GM19438 (cell line): ENCODE measurements at regions not wholly inside any gene's neighbourhood (a gene's known extent, or its start where the extent isn't known, plus 50 kb on each side); places are given as distances from the start of the nearest gene placed in this dataset.

ENCODE experiments used
- ATAC-seq: cut with Tn5 transposase; IDR thresholded peaks from one replicate; pipeline ENCODE4 v1.9.1; 2021; ENCODE audit warnings: low read depth; ENCODE audit not compliant: unreplicated experiment

- ATAC-seq, result no peak
Observed at GRCh38 chr10:31261511-31262311, 57.3 kb upstream of the ZEB1 start.

DNA sequence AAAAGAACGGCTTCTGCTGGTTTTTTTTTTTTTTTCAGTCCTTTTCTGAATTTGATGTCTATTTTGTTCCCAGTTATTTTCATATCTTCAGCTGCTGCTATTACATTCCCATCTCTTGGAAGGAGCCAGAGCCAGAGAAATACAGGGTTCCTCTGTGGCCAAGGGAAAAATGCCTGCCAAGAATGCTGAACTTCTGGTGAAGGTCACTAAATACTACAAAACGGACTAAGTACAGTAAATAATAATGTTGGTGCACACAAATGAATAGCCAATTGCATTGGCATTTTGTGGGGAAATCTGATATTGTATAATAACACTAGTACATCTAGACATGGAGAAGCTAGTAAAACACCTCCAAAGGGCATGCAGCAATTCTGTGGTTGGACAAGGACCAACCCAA lies 56.3 kb upstream of the ZEB1 start:
- ATAC-seq, result no peak

DNA sequence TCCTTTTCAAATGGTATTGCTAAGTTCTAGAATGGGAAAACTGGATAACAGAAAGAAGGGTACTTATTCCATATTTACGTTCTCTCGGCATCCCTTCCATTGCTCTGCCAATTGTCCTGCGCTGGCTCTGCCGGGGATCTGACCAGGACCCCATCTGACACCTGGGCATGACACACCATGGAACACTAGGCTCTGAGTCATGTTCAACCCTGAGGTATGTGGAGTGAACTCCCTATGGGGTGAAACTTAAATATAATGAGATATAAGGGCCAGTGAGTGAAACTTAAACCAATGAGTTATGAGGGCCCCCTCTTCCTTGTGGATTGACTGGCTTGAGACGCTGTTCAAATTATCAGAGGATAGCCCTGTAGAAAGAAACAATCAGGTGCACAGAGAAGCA lies 55.1 kb upstream of the ZEB1 start:
- ATAC-seq, result no peak

- ATAC-seq, result no peak
Observed at GRCh38 chr10:31268444-31269303, 50.3 kb upstream of the ZEB1 start.
